Panc1 (cell line): ENCODE measurements at regions not wholly inside any gene's neighbourhood (a gene's known extent, or its start where the extent isn't known, plus 50 kb on each side); places are given as distances from the start of the nearest gene placed in this dataset.

Source experiments
- ATAC-seq: fragments of 200-7000 bp; cut with Tn5 transposase; 2 replicates; pipeline ENCODE4 v1.9.1; 2020; ENCODE audit warnings: mild to moderate bottlenecking, moderate library complexity
- BruUV-seq: library from RNA; stranded (reverse); fragments of 400-500 nt; replicated peaks from 2 replicates; lab custom pipeline; 2021; lab: Mats Ljungman, UMichigan
- CTCF ChIA-PET: fragments of 300-600 bp; sonication (Branson Sonifier 250); formaldehyde crosslinking; loops from one replicate; lab custom pipeline; 2022; ENCODE audit warnings: antibody characterized with exemption; lab: Charles Lee
- POLR2A ChIA-PET: fragments of 300-600 bp; sonication (Branson Sonifier 250); formaldehyde crosslinking; loops from one replicate; lab custom pipeline; 2022; ENCODE audit warnings: antibody characterized with exemption; lab: Charles Lee
- DNase-seq: peaks from one replicate; pipeline ENCODE4 v3.0.0-alpha.2; 2010; ENCODE audit warnings: low read depth, low spot score
- H3K27ac ChIP-seq: 2 replicates; pipeline ENCODE4 v1.5.1; 2011; ENCODE audit warnings: mild to moderate bottlenecking, low read length, inconsistent platforms
- H3K27me3 ChIP-seq: fragments of 200-500 bp; sonication (Bioruptor generic); 2 replicates; pipeline ENCODE4 v1.6.0; 2014; ENCODE audit warnings: low read length, inconsistent platforms; ENCODE audit not compliant: control insufficient read depth, insufficient read depth
- H3K36me3 ChIP-seq: fragments of 200-500 bp; sonication (Bioruptor generic); 2 replicates; pipeline ENCODE4 v1.5.1; 2014; ENCODE audit warnings: inconsistent platforms, mild to moderate bottlenecking, low read length, moderate library complexity; ENCODE audit not compliant: control insufficient read depth, insufficient read depth
- H3K4me1 ChIP-seq: 2 replicates; pipeline ENCODE4 v1.5.1; 2011; ENCODE audit warnings: inconsistent platforms, mild to moderate bottlenecking, low read length, moderate library complexity; ENCODE audit not compliant: control insufficient read depth, insufficient read depth
- H3K4me3 ChIP-seq, 2 experiments: 2 replicates each; pipeline ENCODE4 v1.5.1; 2011 to 2012; ENCODE audit warnings: low read depth in 2 of 2, low read length in 2 of 2, mild to moderate bottlenecking in 2 of 2, inconsistent platforms in 1 of 2, moderate library complexity in 1 of 2
- H3K9me3 ChIP-seq: fragments of 200-500 bp; sonication (Bioruptor generic); 2 replicates; pipeline ENCODE4 v1.5.1; 2014; ENCODE audit warnings: low read depth, mild to moderate bottlenecking, inconsistent platforms, low read length, moderate library complexity; ENCODE audit not compliant: control insufficient read depth, insufficient read depth
- CTCF ChIP-seq: fragments of 450-650 bp; IDR thresholded peaks from 2 replicates; pipeline ENCODE4 v1.5.1; 2017; ENCODE audit warnings: mild to moderate bottlenecking
- POLR2AphosphoS5 ChIP-seq: IDR thresholded peaks from 2 replicates; pipeline ENCODE4 v1.6.1; 2012; ENCODE audit warnings: mild to moderate bottlenecking, low read depth, low read length, moderate library complexity
- REST ChIP-seq, 2 experiments: IDR thresholded peaks; 2 replicates each; pipeline ENCODE4 v1.6.1; 2011 to 2012; ENCODE audit warnings: low read depth in 2 of 2, control low read depth in 1 of 2, low read length in 1 of 2, mild to moderate bottlenecking in 1 of 2, moderate library complexity in 1 of 2; ENCODE audit not compliant: insufficient read depth in 1 of 2
- SIN3A ChIP-seq: IDR thresholded peaks from 2 replicates; pipeline ENCODE4 v1.6.1; 2012; ENCODE audit warnings: low read depth, mild to moderate bottlenecking, low read length, moderate library complexity, borderline replicate concordance; ENCODE audit not compliant: insufficient read depth
- TCF7L2 ChIP-seq: IDR thresholded peaks from 2 replicates; pipeline ENCODE4 v1.6.1; 2011; ENCODE audit warnings: mild to moderate bottlenecking, low read depth, low read length, inconsistent platforms
- in situ Hi-C: cut with HindIII; loops from 2 replicates; pipeline ENCODE4 v1.10.0; 2016; ENCODE audit warnings: low sequenced_read_pairs, low pct_unique_long_range_greater_than_20kb
- intact Hi-C: fragments of 100-400 bp; cut with micrococcal nuclease; formaldehyde crosslinking; loops from one replicate; pipeline ENCODE4 v1.10.0; 2022; ENCODE audit not compliant: unreplicated experiment

GRCh38 chr20:57908704-57909630 lies 199.2 kb upstream of the PMEPA1 start:
- Histone ChIP-seq H3K36me3 (no peaks in the 10 kb centered on the region), H3K27me3 (no peaks in the 10 kb centered on the region), H3K27ac (no peak overlapping the region), H3K9me3 (no peaks in the 10 kb centered on the region), H3K4me1 (no peaks in the 10 kb centered on the region), H3K4me3 (no peak overlapping the region)
- DNase-seq (no peak), ATAC-seq (no peak)
- BruUV-seq = no TSS peak
- TF ChIP-seq TCF7L2 (no peak), CTCF (no peak), SIN3A (no peak), POLR2AphosphoS5 (no peak), REST (IDR thresholded peaks at IDR 0.05; ENCODE audit: insufficient read depth in 1 of 2, low read depth in 2 of 2, low read length in 1 of 2) (no peak)
- ChIA-PET CTCF (interaction anchor here (0.6 kb wide), 1 partner anchor 166 kb away, joined by 3 read pairs; no protein-coding TSS in a partner anchor), POLR2A (no interaction called here)
- intact Hi-C loops = no loop called here
- in situ Hi-C loops = no loop called here

- BruUV-seq = no TSS peak
- no peak overlapping the region for H3K27ac ChIP-seq
- CTCF ChIA-PET = no interaction called here
- intact Hi-C loops (no loop called here), in situ Hi-C loops (no loop called here)
- H3K36me3 ChIP-seq = no peaks in the 10 kb centered on the region
- POLR2A ChIA-PET = no interaction called here
- H3K4me1 ChIP-seq = no peaks in the 10 kb centered on the region
- no peaks in the 10 kb centered on the region for H3K27me3 ChIP-seq
- DNase-seq (no peak), ATAC-seq (no peak)
- TF ChIP-seq POLR2AphosphoS5 (no peak), REST (IDR thresholded peaks at IDR 0.05; ENCODE audit: insufficient read depth in 1 of 2, low read depth in 2 of 2, low read length in 1 of 2) (no peak), TCF7L2 (no peak), CTCF (no peak), SIN3A (no peak)
- no peaks in the 10 kb centered on the region for H3K9me3 ChIP-seq
- H3K4me3 ChIP-seq = no peak overlapping the region
Observed at GRCh38 chr20:57908226-57908625, 198.4 kb upstream of the PMEPA1 start.
